BE2C (cell line): ENCODE measurements at regions not wholly inside any gene's neighbourhood (a gene's known extent, or its start where the extent isn't known, plus 50 kb on each side); places are given as distances from the start of the nearest gene placed in this dataset.

Experiments used
- DNase-seq: peaks from one replicate; pipeline ENCODE4 v3.0.0-alpha.2; 2020
- H3K27me3 ChIP-seq: fragments of 250-450 bp; sonication (Bioruptor Pico); 2 replicates; pipeline ENCODE4 v1.5.1; 2020; ENCODE audit warnings: mild to moderate bottlenecking
- H3K36me3 ChIP-seq: fragments of 250-450 bp; sonication (Bioruptor Pico); 2 replicates; pipeline ENCODE4 v1.5.1; 2020; ENCODE audit warnings: mild to moderate bottlenecking
- H3K4me1 ChIP-seq: fragments of 250-450 bp; sonication (Bioruptor Pico); 2 replicates; pipeline ENCODE4 v1.5.1; 2020
- H3K4me3 ChIP-seq: 2 replicates; pipeline ENCODE4 v1.5.1; 2011; ENCODE audit warnings: low read depth, low read length
- H3K9me3 ChIP-seq: fragments of 250-450 bp; sonication (Bioruptor Pico); 2 replicates; pipeline ENCODE4 v1.5.1; 2020
- CTCF ChIP-seq: IDR thresholded peaks from 2 replicates; pipeline ENCODE4 v1.5.1; 2012; ENCODE audit warnings: mild to moderate bottlenecking, low read depth, low read length

GRCh38 chrX:8232406-8232805 is 61.3 kb upstream of the VCX2 start:
- no peaks in the 10 kb centered on the region for H3K4me1 ChIP-seq
- no peak for TF ChIP-seq CTCF
- H3K4me3 ChIP-seq = no peak overlapping the region

GRCh38 chrX:8233091-8233490 is 62.0 kb upstream of the VCX2 start:
- Histone ChIP-seq H3K4me3 (no peak overlapping the region), H3K9me3 (no peaks in the 10 kb centered on the region), H3K27me3 (no peaks in the 10 kb centered on the region), H3K36me3 (no peaks in the 10 kb centered on the region), H3K4me1 (no peaks in the 10 kb centered on the region)
- DNase-seq = no peak
- TF ChIP-seq CTCF = no peak

More at GRCh38 chrX:8232406-8232805, 61.3 kb upstream of the VCX2 start:
- H3K9me3 ChIP-seq = no peaks in the 10 kb centered on the region
- no peak for DNase-seq
- H3K27me3 ChIP-seq = no peaks in the 10 kb centered on the region
- no peaks in the 10 kb centered on the region for H3K36me3 ChIP-seq

GRCh38 chrX:8235026-8235425 is 64.0 kb upstream of the VCX2 start:
- TF ChIP-seq CTCF = no peak
- no peaks in the 10 kb centered on the region for H3K9me3 ChIP-seq
- no peaks in the 10 kb centered on the region for H3K36me3 ChIP-seq
- H3K27me3 ChIP-seq = no peaks in the 10 kb centered on the region
- H3K4me1 ChIP-seq = no peaks in the 10 kb centered on the region
- no peak for DNase-seq
- H3K4me3 ChIP-seq = no peak overlapping the region

DNA sequence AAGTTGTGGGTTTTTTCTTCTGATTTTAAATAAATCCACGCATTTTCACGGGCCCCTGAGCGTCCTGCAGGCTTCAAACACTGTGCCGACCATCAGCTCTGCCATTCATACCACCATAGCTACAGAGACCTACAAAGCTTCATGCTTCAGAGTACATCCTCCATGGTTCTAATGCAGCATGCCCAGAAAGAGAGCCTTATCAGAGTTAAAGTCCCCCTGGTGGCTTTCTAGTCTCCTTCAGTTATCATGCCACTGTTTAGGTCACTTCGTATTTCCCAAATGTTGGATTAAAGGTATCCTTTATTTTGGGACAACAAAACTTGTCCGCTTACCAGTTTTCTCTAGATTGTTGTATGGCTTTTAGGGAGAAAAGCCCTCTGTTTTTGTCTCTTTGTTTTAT is 66.7 kb upstream of the VCX2 start:
- Histone ChIP-seq H3K4me1 (no peaks in the 10 kb centered on the region), H3K27me3 (no peaks in the 10 kb centered on the region), H3K9me3 (no peaks in the 10 kb centered on the region), H3K36me3 (no peaks in the 10 kb centered on the region), H3K4me3 (no peak overlapping the region)
- TF ChIP-seq CTCF = no peak
- no peak for DNase-seq

GRCh38 chrX:8242431-8243020 is 71.5 kb upstream of the VCX2 start:
- no peak for DNase-seq
- Histone ChIP-seq H3K27me3 (no peaks in the 10 kb centered on the region), H3K9me3 (no peaks in the 10 kb centered on the region), H3K4me3 (no peak overlapping the region), H3K36me3 (no peaks in the 10 kb centered on the region), H3K4me1 (no peaks in the 10 kb centered on the region)
- no peak for TF ChIP-seq CTCF

GRCh38 chrX:8244301-8244700 is 73.2 kb upstream of the VCX2 start:
- H3K4me1 ChIP-seq = no peaks in the 10 kb centered on the region
- no peak for DNase-seq

More at GRCh38 chrX:8244301-8244700, 73.2 kb upstream of the VCX2 start:
- Histone ChIP-seq H3K9me3 (no peaks in the 10 kb centered on the region), H3K36me3 (no peaks in the 10 kb centered on the region), H3K27me3 (no peaks in the 10 kb centered on the region), H3K4me3 (no peak overlapping the region)
- no peak for TF ChIP-seq CTCF
